Upper lobe of left lung (tissue), 4 donors: ENCODE measurements at regions not wholly inside any gene's neighbourhood (a gene's known extent, or its start where the extent isn't known, plus 50 kb on each side); places are given as distances from the start of the nearest gene placed in this dataset.

Experiments used
- CTCF ChIP-seq, 6 experiments: fragments of 450-650 bp in 4 of 6; fragments of 200-600 bp in 2 of 6; sonication (generic) in 2 of 6; IDR thresholded peaks; one replicate each; pipeline ENCODE4 v1.5.1; 2016 to 2019; ENCODE audit warnings: antibody characterized with exemption in 6 of 6
- EP300 ChIP-seq, 4 donors: sonication (generic); formaldehyde crosslinking; IDR thresholded peaks; one replicate each; pipeline ENCODE4 v1.5.1; 2017; ENCODE audit warnings: antibody characterized with exemption in 4 of 4, control low read depth in 2 of 4
- POLR2A ChIP-seq, 4 donors: fragments of 450-650 bp; IDR thresholded peaks; one replicate each; pipeline ENCODE4 v1.5.1; 2016 to 2017; ENCODE audit warnings: antibody characterized with exemption in 4 of 4, mild to moderate bottlenecking in 2 of 4
- POLR2AphosphoS5 ChIP-seq, 2 donors: sonication (generic); formaldehyde crosslinking; IDR thresholded peaks; one replicate each; pipeline ENCODE4 v1.5.1; 2017; ENCODE audit warnings: antibody characterized with exemption in 2 of 2

DNA sequence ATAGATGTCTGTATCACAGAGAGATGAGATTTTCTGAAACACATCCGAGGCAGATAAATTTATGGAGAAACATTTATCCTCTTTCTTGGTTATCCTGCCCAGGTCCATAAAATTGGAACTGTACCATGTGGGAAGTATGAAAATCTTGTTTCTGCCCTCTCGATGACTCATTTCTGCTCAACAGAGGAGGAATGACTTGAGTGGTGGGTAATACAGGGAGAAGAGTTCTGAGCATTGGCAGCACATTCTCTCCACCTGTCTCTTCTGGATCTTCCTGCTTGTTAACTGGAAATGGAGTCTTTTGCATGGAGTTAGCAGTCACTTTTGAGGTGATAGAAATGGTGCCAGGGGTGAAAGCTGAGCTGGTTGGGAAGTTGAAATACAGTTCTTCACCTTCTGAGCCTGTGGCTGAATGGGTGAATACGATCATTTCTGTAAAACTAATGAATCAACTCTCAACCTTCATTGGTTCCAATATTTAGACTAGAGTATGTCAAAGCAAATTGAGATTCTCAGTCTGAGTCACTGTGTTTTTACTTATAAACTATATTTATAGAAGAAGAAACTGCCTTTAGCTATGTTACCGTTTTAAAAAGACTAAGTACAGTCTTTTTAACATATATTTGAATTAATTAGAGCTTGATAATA is 945.5 kb downstream of the SORCS3 start:
- no peak for TF ChIP-seq EP300 (IDR thresholded peaks at IDR 0.05)
- no peak for TF ChIP-seq CTCF (IDR thresholded peaks at IDR 0.05)
- TF ChIP-seq POLR2A (IDR thresholded peaks at IDR 0.05): no peak
- no peak for TF ChIP-seq POLR2AphosphoS5 (IDR thresholded peaks at IDR 0.05)
